Astrocyte (in vitro differentiated cells and primary cell): ENCODE measurements at regions not wholly inside any gene's neighbourhood (a gene's known extent, or its start where the extent isn't known, plus 50 kb on each side); places are given as distances from the start of the nearest gene placed in this dataset.
A peak's percentile ranks its signal among the peaks of the same experiment; 100 is the strongest.

ENCODE experiments used
- DNase-seq: peaks from one replicate; pipeline ENCODE4 v3.0.0-alpha.2; 2010; ENCODE audit warnings: low read depth
- FAIRE-seq: peaks from 2 replicates; lab custom pipeline; 2011; peaks lifted over from hg19 to GRCh38; lab: Jason Lieb, UNC
- H2AFZ ChIP-seq: 2 replicates; pipeline ENCODE4 v1.6.0; 2012; ENCODE audit warnings: low read depth, low read length, inconsistent platforms
- H3K27ac ChIP-seq: 2 replicates; pipeline ENCODE4 v1.5.1; 2011; ENCODE audit warnings: low read depth, low read length, inconsistent platforms
- H3K27me3 ChIP-seq: 2 replicates; pipeline ENCODE4 v1.6.0; 2011; ENCODE audit warnings: low read length, inconsistent platforms; ENCODE audit not compliant: insufficient read depth
- H3K36me3 ChIP-seq: 2 replicates; pipeline ENCODE4 v1.5.1; 2011; ENCODE audit warnings: low read length, inconsistent platforms; ENCODE audit not compliant: insufficient read depth
- H3K4me1 ChIP-seq: 2 replicates; pipeline ENCODE4 v1.5.1; 2011; ENCODE audit warnings: low read length, inconsistent platforms; ENCODE audit not compliant: insufficient read depth
- H3K4me2 ChIP-seq: 2 replicates; pipeline ENCODE4 v1.6.0; 2012; ENCODE audit warnings: low read length, inconsistent platforms
- H3K4me3 ChIP-seq: 2 replicates; pipeline ENCODE4 v1.5.1; 2011; ENCODE audit warnings: low read depth, mild to moderate bottlenecking, low read length, inconsistent platforms; ENCODE audit not compliant: insufficient read depth
- H3K79me2 ChIP-seq: 2 replicates; pipeline ENCODE4 v1.6.0; 2012; ENCODE audit warnings: mild to moderate bottlenecking, low read length, inconsistent platforms; ENCODE audit not compliant: insufficient read depth
- H3K9ac ChIP-seq: 2 replicates; pipeline ENCODE4 v1.6.0; 2012; ENCODE audit warnings: mild to moderate bottlenecking, low read length, inconsistent platforms
- H3K9me3 ChIP-seq: 2 replicates; pipeline ENCODE4 v1.5.1; 2012; ENCODE audit warnings: low read depth, mild to moderate bottlenecking, low read length, inconsistent platforms; ENCODE audit not compliant: insufficient read depth
- H4K20me1 ChIP-seq: 2 replicates; pipeline ENCODE4 v1.6.0; 2012; ENCODE audit warnings: low read length, inconsistent platforms; ENCODE audit not compliant: insufficient read depth
- H3K27ac Mint-ChIP-seq: one replicate; pipeline ENCODE4 v1.8.0; 2021; ENCODE audit warnings: mild to moderate bottlenecking, mixed read lengths; ENCODE audit not compliant: unreplicated experiment
- H3K27me3 Mint-ChIP-seq: one replicate; pipeline ENCODE4 v1.8.0; 2021; ENCODE audit warnings: low read depth, mixed read lengths; ENCODE audit not compliant: unreplicated experiment
- H3K36me3 Mint-ChIP-seq: one replicate; pipeline ENCODE4 v1.8.0; 2021; ENCODE audit warnings: low read depth, mixed read lengths; ENCODE audit not compliant: unreplicated experiment
- H3K4me1 Mint-ChIP-seq: one replicate; pipeline ENCODE4 v1.8.0; 2021; ENCODE audit warnings: low read depth, mixed read lengths; ENCODE audit not compliant: unreplicated experiment
- H3K4me3 Mint-ChIP-seq: one replicate; pipeline ENCODE4 v1.8.0; 2021; ENCODE audit warnings: mild to moderate bottlenecking, moderate library complexity, mixed read lengths; ENCODE audit not compliant: unreplicated experiment
- H3K9me3 Mint-ChIP-seq: one replicate; pipeline ENCODE4 v1.8.0; 2021; ENCODE audit warnings: mild to moderate bottlenecking, mixed read lengths; ENCODE audit not compliant: unreplicated experiment
- EZH2 ChIP-seq: IDR thresholded peaks from 2 replicates; pipeline ENCODE4 v1.6.1; 2012; ENCODE audit warnings: mild to moderate bottlenecking, low read length, inconsistent platforms; ENCODE audit not compliant: insufficient read depth
- TF ChIP-seq, protein P1 (sequence below): IDR thresholded peaks from 2 replicates; pipeline ENCODE4 v1.5.1; 2011; ENCODE audit warnings: low read depth, mild to moderate bottlenecking, inconsistent platforms, low read length, moderate library complexity; ENCODE audit not compliant: insufficient read depth

DNA sequence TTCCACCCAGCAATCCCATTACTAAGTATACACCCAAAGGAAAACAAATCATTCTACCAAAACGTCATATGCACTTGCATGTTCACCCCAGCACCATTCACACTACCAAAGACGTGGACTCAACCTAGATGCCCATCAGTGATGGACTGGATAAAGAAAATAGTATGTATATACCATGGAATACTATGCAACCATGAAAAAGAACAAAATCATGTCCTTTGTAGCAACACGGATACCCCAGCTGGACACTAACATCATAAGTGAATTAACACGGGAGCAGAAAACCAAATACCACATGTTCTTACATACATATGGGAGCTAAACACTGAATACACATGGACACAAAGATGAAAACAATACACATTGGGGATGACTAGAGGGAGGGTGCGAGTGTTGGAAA lies 309.1 kb upstream of the KLF3 start:
- DNase-seq (no peak), FAIRE-seq (peak; percentile 5)
- Histone ChIP-seq H3K36me3 (no peaks in the 10 kb centered on the region), H3K4me3 (no peak overlapping the region), H3K27me3 (no peaks in the 10 kb centered on the region), H3K79me2 (no peaks in the 10 kb centered on the region), H4K20me1 (no peaks in the 10 kb centered on the region), H3K4me1 (no peaks in the 10 kb centered on the region), H3K9ac (no peak overlapping the region), H3K27ac (no peak overlapping the region), H3K9me3 (no peaks in the 10 kb centered on the region), H3K4me2 (no peak overlapping the region), H2AFZ (no peak overlapping the region)
- H3K4me3 Mint-ChIP-seq: no peak overlapping the region
- no peaks in the 10 kb centered on the region for H3K4me1 Mint-ChIP-seq
- no peak overlapping the region for H3K27ac Mint-ChIP-seq
- no peak for TF ChIP-seq EZH2
- TF ChIP-seq, protein P1, sequence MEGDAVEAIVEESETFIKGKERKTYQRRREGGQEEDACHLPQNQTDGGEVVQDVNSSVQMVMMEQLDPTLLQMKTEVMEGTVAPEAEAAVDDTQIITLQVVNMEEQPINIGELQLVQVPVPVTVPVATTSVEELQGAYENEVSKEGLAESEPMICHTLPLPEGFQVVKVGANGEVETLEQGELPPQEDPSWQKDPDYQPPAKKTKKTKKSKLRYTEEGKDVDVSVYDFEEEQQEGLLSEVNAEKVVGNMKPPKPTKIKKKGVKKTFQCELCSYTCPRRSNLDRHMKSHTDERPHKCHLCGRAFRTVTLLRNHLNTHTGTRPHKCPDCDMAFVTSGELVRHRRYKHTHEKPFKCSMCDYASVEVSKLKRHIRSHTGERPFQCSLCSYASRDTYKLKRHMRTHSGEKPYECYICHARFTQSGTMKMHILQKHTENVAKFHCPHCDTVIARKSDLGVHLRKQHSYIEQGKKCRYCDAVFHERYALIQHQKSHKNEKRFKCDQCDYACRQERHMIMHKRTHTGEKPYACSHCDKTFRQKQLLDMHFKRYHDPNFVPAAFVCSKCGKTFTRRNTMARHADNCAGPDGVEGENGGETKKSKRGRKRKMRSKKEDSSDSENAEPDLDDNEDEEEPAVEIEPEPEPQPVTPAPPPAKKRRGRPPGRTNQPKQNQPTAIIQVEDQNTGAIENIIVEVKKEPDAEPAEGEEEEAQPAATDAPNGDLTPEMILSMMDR: no peak
- H3K36me3 Mint-ChIP-seq: no peaks in the 10 kb centered on the region
- no peaks in the 10 kb centered on the region for H3K27me3 Mint-ChIP-seq
- H3K9me3 Mint-ChIP-seq: peaks cover 18% of the 10 kb centered on the region

DNA sequence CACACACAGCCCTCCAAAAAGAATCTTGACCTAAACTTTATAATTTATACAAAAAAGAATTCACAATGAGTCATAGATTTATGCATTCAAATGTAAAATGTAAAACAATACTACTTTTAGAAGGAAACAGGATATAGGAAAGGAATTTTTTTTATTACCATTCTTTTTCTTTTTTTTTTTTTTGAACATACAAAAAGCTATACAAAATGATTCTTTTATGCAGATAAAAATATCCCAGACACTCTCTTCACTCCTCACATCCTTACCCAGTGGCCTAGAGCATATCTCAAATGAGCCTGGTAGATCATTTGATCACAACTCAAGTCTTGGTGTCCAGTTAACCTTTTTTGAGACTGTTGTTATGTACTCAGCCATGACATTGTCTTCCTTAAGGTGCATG lies 307.3 kb upstream of the KLF3 start:
- Histone ChIP-seq H3K36me3 (no peaks in the 10 kb centered on the region), H3K27ac (no peak overlapping the region), H3K9ac (no peak overlapping the region), H3K9me3 (no peaks in the 10 kb centered on the region), H3K4me3 (no peak overlapping the region), H3K27me3 (no peaks in the 10 kb centered on the region), H3K79me2 (no peaks in the 10 kb centered on the region), H3K4me1 (no peaks in the 10 kb centered on the region), H4K20me1 (no peaks in the 10 kb centered on the region), H3K4me2 (no peak overlapping the region), H2AFZ (no peak overlapping the region)
- H3K27me3 Mint-ChIP-seq: no peaks in the 10 kb centered on the region
- H3K9me3 Mint-ChIP-seq: peaks cover 18% of the 10 kb centered on the region
- no peaks in the 10 kb centered on the region for H3K36me3 Mint-ChIP-seq
- no peaks in the 10 kb centered on the region for H3K4me1 Mint-ChIP-seq
- no peak overlapping the region for H3K4me3 Mint-ChIP-seq
- TF ChIP-seq, protein P1: no peak
- no peak for TF ChIP-seq EZH2
- DNase-seq (no peak), FAIRE-seq (no peak)
- no peak overlapping the region for H3K27ac Mint-ChIP-seq

- no peak overlapping the region for H3K4me3 ChIP-seq
- Mint-ChIP-seq H3K27ac (no peak overlapping the region), H3K27me3 (no peaks in the 10 kb centered on the region), H3K36me3 (no peaks in the 10 kb centered on the region), H3K4me1 (no peaks in the 10 kb centered on the region), H3K9me3 (peaks cover 14% of the 10 kb centered on the region), H3K4me3 (no peak overlapping the region)
- H2AFZ ChIP-seq: no peak overlapping the region
- no peaks in the 10 kb centered on the region for H3K36me3 ChIP-seq
- H4K20me1 ChIP-seq: no peaks in the 10 kb centered on the region
- no peak overlapping the region for H3K27ac ChIP-seq
- no peak overlapping the region for H3K9ac ChIP-seq
- H3K4me2 ChIP-seq: no peak overlapping the region
- DNase-seq (no peak), FAIRE-seq (no peak)
- H3K79me2 ChIP-seq: no peaks in the 10 kb centered on the region
- no peaks in the 10 kb centered on the region for H3K9me3 ChIP-seq
- TF ChIP-seq, protein P1: no peak
- TF ChIP-seq EZH2: no peak
- H3K27me3 ChIP-seq: no peaks in the 10 kb centered on the region
- no peaks in the 10 kb centered on the region for H3K4me1 ChIP-seq
These were observed 306.5 kb upstream of the KLF3 start for GRCh38 chr4:38357546-38357945.
